DOHH2 (cell line): ENCODE measurements at regions not wholly inside any gene's neighbourhood (a gene's known extent, or its start where the extent isn't known, plus 50 kb on each side); places are given as distances from the start of the nearest gene placed in this dataset.
"Not testable (repeated sequence)": the region's sequence is repeated elsewhere in the genome, so short reads cannot be mapped to it uniquely, and the experiment has no call there.

Experiments
- EZH2phosphoT487 ChIP-seq: fragments of 200-600 bp; sonication (generic); IDR thresholded peaks from 2 replicates; pipeline ENCODE4 v1.6.1; 2017; ENCODE audit warnings: borderline replicate concordance, mild to moderate bottlenecking, antibody characterized with exemption, low read length, moderate library complexity, mixed read lengths
- TF ChIP-seq, protein P1 (sequence below): fragments of 200-600 bp; sonication (generic); IDR thresholded peaks from one replicate; pipeline ENCODE4 v1.5.1; 2014; ENCODE audit warnings: antibody characterized with exemption, mild to moderate bottlenecking, low read depth, low read length; ENCODE audit not compliant: poor library complexity, severe bottlenecking

DNA sequence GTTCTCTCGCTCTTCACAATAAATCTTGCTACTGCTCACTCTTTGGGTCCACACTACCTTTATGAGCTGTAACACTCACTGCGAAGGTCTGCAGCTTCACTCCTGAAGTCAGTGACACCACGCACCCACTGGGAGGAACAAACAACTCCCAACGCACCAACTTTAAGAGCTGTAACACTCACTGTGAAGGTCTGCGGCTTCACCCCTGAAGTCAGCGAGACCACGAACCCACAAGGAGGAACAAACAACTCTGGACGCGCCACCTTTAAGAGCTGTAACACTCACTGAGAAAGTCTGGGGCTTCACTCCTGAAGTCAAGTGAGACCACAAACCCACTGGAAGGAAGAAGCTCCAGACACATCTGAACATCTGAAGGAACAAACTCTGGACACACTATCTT, 89.5 kb upstream of the ITM2A start:
- TF ChIP-seq, protein P1, sequence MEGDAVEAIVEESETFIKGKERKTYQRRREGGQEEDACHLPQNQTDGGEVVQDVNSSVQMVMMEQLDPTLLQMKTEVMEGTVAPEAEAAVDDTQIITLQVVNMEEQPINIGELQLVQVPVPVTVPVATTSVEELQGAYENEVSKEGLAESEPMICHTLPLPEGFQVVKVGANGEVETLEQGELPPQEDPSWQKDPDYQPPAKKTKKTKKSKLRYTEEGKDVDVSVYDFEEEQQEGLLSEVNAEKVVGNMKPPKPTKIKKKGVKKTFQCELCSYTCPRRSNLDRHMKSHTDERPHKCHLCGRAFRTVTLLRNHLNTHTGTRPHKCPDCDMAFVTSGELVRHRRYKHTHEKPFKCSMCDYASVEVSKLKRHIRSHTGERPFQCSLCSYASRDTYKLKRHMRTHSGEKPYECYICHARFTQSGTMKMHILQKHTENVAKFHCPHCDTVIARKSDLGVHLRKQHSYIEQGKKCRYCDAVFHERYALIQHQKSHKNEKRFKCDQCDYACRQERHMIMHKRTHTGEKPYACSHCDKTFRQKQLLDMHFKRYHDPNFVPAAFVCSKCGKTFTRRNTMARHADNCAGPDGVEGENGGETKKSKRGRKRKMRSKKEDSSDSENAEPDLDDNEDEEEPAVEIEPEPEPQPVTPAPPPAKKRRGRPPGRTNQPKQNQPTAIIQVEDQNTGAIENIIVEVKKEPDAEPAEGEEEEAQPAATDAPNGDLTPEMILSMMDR = not testable (repeated sequence)
- not testable (repeated sequence) for TF ChIP-seq EZH2phosphoT487
